ENCODE measurements at regions not wholly inside any gene's neighbourhood (a gene's known extent, or its start where the extent isn't known, plus 50 kb on each side); places are given as distances from the start of the nearest gene placed in this dataset.

GRCh38 chr9:105828171-105828570 lies 133.8 kb downstream of the TMEM38B start:
- FAIRE-seq, result no peak

GRCh38 chr9:105828596-105829213 lies 134.4 kb downstream of the TMEM38B start:
- FAIRE-seq, result no peak

- FAIRE-seq, result no peak
These were observed 136.1 kb downstream of the TMEM38B start for GRCh38 chr9:105830461-105830860.

- no peak for FAIRE-seq
These were observed 137.9 kb downstream of the TMEM38B start for GRCh38 chr9:105832096-105832710.

GRCh38 chr9:105833271-105833975 lies 139.1 kb downstream of the TMEM38B start:
- FAIRE-seq, result no peak

- no peak for FAIRE-seq
These were observed 140.1 kb downstream of the TMEM38B start for GRCh38 chr9:105834404-105834803.

GRCh38 chr9:105835721-105836120 lies 141.4 kb downstream of the TMEM38B start:
- FAIRE-seq, result no peak

- no peak for FAIRE-seq
These were observed 142.8 kb downstream of the TMEM38B start for GRCh38 chr9:105836936-105837660.

- FAIRE-seq, result no peak
These were observed 147.2 kb downstream of the TMEM38B start for GRCh38 chr9:105841562-105841961.

GRCh38 chr9:105842023-105842644 lies 147.8 kb downstream of the TMEM38B start:
- peak; percentile 86 for FAIRE-seq

GRCh38 chr9:105846825-105847224 lies 152.5 kb downstream of the TMEM38B start:
- no peak for FAIRE-seq

- FAIRE-seq, result no peak
These were observed 156.6 kb downstream of the TMEM38B start for GRCh38 chr9:105850852-105851500.

- peak; percentile 66 for FAIRE-seq
These were observed 159.9 kb downstream of the TMEM38B start for GRCh38 chr9:105854026-105854782.

GRCh38 chr9:105854783-105855724 lies 160.7 kb downstream of the TMEM38B start:
- FAIRE-seq, result no peak

- no peak for FAIRE-seq
These were observed 161.6 kb downstream of the TMEM38B start for GRCh38 chr9:105855987-105856386.

GRCh38 chr9:105858006-105858690 lies 163.8 kb downstream of the TMEM38B start:
- FAIRE-seq, result no peak

- no peak for FAIRE-seq
These were observed 164.5 kb downstream of the TMEM38B start for GRCh38 chr9:105858877-105859276.

- no peak for FAIRE-seq
These were observed 165.2 kb downstream of the TMEM38B start for GRCh38 chr9:105859428-105860091.

- FAIRE-seq, result no peak
These were observed 166.2 kb downstream of the TMEM38B start for GRCh38 chr9:105860516-105860915.
